NCI-H526 treated with DMSO at 0.1 percent for 48 hours (cell line): ENCODE measurements at regions not wholly inside any gene's neighbourhood (a gene's known extent, or its start where the extent isn't known, plus 50 kb on each side); places are given as distances from the start of the nearest gene placed in this dataset.

Source experiments
- DNase-seq: peaks from one replicate; lab custom pipeline; 2025; lab: John Stamatoyannopoulos, UW

DNA sequence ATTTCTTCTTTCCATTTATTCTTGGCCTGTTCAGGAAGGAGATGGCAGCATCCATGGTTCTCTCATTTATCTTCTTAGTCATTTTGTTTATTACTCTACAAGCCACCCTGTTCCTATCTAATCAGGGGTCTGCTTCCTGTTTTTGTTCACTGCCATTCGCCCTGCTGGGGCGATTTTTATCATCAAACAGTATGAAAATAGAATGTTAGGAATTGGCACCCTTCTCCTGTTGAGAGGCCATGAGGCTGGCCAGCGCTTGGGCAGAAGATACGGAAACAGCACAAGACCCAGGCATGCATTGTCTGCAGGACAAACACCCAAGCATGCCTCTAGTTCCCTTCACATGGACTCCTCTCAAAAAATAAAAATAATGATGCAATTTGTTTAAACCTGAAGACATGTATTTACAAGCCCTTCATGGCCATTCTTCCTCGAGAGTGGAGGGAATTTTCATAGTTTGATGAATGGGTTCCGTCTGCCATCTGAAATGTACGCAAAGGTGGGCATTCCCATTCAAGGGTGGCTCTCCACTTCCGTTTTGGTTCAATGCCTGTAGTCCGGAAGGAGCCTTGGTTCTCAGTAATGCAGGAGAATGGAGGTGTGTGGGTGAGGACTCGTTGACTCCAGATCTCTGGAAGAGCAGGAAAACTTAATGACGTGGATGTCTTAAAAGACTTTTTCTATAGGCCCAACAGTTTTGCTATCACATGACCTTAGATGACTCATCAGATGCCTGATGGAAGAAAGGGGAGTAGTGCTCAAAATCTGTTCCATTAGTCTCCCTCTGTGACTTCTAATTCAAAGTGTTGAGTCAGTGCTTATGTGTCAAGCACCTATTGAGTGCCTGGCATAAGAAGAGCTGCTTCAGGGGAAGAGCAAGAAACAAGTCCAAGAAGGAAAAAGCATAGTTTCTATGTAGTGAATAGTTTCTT is 252.4 kb upstream of the TBX3 start:
- DNase-seq: no peak

GRCh38 chr12:114935658-114936057 is 251.7 kb upstream of the TBX3 start:
- DNase-seq: no peak

DNA sequence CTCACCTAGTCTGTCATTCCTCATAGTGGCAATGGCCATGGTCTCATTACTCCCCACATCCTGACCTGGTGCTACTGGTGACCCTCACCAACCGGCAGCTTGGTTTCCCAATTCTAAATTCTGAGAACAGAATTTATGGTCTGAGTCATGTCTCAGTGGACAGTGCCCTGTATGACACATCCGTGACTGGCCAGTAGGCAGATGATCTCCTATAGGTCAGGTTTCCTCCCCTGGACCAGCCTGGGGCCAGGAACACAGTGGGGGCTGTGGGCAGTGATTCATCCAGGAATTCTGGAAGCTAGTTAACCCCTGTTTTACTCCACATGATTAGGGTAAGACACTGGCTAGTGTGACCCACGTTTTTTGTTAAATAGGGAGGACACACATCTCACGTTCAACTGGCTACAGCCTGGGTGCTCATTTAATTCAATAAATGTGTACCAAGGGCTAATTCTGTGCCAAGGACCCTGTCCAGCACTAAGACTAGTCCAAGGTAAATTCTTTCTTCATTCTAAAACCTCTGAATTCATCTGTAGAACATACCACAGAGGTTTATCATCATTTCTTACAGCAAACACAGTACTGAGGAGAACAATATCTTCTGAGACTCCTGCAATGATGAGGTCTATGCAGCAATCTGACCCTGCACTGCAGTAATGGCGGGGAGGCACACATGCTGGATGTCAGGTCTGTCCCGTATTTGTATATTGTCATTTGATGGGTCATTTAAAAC is 249.6 kb upstream of the TBX3 start:
- no peak for DNase-seq

DNA sequence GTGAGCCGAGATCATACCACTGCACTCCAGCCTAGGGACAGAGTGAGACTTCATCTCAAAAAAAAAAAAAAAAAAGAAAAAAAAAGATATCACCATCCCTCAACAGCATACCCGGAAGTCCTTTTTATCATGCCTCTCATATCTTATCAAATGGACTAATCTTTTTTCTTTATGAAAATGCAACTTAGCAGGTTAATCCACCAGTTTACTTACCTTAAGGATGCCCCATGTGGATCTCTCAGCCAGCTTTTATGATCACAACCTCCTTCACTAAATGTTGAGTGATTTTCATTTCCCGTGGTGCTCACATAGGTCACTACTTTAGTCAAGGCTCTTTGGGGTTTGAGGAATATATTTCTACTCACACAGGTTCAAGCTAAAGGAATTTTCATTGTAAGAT is 248.8 kb upstream of the TBX3 start:
- DNase-seq: no peak

- no peak for DNase-seq
Observed at GRCh38 chr12:114931025-114931424, 247.1 kb upstream of the TBX3 start.

DNA sequence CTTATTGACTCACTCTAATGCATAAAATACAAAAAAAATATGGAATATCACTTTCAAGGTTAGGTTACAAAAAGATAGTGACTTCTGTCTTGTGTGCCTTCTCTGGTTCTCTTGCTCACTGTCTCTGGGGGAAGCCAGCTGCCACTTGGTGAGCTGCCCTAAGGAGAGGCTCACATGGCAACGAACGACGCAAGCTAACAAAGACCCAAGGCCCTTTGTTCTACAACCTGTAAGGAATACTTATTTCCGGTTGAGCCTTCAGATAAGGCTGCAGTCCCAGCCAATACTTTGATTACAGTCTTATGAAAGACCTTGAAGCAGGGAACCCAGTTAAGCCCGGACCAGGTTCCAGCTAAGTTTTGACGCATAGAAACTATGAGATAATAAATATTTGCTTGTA is 242.4 kb upstream of the TBX3 start:
- DNase-seq: no peak

DNA sequence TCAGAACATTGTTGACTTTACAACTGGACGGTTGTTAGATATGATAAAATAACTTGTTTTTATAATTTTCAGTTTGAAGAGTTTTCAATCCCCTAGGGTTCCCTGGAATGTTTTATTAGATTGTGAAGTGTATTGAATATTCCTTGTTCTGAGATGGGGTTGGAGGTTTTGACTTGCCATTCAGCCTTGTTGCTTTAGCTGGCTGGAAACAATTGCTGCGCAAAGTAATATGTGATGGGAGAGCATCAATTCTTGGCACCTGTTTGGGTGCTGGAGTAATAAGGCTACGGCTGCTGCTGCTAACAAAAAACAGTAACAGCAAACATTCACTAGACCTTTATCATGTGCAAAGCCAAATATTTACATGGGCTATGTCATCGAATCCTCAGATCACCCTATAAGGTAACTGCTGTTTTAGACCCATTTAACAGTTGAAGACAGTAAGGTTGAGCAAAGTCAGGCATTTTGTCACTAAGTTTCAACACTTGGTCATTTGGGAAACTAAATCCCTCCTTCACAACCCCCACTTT is 241.0 kb upstream of the TBX3 start:
- DNase-seq: no peak

GRCh38 chr12:114921781-114922180 is 237.8 kb upstream of the TBX3 start:
- DNase-seq: no peak

DNA sequence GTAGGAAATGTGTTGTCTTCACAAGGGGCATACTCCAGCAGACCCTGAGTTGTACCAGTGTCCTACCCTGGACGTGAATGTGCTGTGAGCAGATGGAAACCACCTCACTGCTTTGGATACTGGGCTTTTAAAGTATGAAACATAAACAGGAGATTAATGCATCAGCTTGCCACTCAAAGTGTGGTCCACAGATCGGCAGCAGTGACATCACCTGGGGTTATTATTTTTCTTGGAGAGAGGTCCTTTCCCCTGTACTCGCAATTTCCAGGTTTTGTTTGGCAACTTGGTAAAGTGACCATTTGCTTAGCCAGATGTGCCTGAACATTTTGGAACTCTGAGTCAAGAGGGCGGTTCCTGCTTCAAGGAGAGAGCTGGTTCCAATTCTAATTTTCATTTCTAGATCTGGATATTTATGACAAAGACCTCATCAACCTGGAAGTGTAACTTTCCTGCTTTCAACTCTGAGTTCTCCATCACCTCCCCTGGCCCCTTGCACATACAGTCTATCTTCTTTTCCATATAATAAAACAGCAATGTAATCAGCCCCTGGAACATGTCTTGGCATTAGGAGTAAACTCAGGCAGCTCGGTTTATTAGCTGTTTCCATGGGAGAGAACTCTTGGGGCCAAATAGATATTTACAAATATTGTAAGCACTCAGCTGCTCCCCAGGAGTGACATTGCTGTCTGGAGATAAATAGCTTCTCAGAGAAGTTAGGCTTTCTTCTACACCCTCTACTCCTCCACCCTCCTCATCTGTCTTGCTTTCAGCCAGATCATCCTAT is 237.0 kb upstream of the TBX3 start:
- no peak for DNase-seq

GRCh38 chr12:114919479-114919878 is 235.5 kb upstream of the TBX3 start:
- DNase-seq: no peak

GRCh38 chr12:114918535-114919233 is 234.7 kb upstream of the TBX3 start:
- no peak for DNase-seq

- DNase-seq: no peak
Observed at GRCh38 chr12:114917953-114918352, 234.0 kb upstream of the TBX3 start.

DNA sequence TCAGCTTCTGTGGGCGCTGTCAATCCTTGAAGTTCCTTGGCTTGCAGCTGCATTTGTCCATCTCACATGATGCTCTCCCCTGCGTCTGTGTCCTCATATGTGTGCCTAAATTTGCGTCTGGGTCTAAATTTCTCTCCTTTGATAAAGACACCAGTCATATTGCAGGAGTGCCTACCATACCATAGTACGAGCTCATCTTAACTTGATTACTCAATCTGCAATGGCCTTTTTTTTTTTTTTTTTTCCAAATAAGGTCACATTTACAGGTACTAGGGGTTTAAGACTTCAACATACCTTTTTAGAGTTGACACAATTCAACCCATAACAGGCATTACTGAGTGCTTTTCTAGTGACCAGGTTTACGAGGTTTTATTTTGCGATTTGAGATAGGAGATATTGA is 233.3 kb upstream of the TBX3 start:
- DNase-seq: no peak

DNA sequence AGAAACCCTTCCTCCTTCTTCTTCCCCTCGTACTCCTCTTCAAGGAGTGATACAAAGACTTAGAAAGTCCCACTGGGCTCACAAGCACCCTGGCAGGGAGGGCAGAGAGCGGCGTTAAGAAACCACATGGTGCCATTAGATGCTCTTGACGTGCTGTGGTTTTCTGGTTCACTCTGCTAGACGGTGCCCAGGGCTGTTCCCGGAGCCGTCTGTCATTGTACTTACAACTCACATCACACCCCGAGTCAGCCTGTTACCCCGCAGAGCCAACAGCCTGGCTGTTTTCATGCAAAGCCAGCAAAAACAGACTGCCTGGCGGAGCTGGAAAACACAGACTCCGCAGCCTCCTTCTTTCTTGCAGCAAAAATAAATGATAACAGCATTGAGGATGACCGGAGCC is 232.6 kb upstream of the TBX3 start:
- DNase-seq: no peak

GRCh38 chr12:114916124-114916523 is 232.1 kb upstream of the TBX3 start:
- DNase-seq: no peak

DNA sequence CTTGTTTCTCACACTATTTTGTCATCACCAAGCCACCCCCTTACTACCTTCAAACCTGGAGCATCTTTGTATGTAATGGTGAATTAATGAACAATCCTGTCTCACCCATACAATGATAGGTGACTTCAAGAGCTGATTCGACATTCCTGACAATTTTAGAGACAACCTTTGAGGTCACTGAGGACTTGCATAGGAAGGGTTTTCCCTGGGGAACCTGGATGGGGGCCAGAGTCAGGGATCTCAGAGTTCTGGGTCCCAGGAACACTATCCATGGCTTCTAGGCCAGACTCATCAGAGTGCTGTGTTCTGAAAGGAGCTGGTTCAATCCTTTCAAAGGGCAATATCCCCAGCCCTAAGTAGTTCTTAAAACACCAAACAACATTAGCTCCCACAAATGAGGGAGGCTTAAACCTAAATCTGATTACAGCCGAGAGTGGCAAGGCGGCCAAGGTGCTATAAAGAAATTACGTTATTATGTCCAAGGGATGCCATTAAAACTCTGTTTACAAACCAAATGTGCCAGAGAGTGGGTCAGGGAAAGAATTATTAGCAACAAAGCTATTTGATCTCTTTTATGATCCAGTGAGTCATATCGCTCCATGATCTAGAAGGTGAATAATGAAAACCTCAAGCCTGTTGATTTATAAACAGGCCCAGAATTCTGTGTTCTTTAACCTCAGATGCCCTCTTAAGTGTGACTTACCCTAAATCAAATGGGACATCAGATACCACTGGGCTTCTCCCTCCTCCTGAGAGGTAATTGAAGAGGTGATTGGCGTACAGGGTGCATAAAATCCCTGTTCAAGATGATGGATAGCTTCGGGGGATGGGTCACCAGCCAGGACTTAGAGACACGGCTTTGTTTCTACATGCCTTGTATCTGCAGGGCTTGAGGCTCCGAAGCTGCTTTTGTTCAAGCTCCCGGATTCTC is 230.2 kb upstream of the TBX3 start:
- no peak for DNase-seq

- no peak for DNase-seq
Observed at GRCh38 chr12:114912811-114913210, 228.8 kb upstream of the TBX3 start.

GRCh38 chr12:114911196-114911595 is 227.2 kb upstream of the TBX3 start:
- no peak for DNase-seq

DNA sequence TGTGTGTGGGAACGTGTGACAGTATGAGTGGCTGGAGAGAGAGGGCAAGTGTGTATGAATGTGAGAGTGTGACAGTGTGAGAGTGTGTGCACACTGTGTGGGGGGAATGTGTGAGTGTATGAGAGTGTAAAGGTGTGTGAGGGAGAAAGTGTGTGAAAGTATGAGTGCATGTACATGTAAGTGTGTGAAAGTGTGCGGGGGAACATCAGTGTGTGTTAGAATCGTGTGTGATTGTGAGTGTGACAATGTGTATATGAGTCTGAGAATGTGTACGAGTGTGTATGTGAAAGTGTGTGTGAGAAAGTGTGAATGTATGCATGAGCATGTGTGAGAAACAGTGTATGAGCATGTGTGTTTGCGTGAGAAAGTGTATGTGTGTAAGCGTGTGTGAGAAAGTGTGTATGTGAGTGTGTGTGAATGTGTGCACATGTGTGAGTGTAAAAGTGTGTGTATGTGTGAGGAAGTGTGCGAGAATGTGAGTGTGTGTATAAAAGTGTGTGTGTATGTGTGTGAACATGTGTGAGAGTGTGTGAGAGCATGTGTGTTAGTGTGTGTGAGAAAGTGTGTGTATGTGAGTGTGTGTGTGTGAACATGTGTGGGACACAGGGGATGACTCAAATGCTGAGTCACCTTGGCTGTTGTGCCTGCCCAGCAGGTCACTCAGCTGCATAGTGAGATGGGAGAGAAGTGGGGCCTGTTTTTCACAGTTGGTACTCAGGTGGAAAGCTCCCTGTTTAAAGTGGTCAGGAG is 220.5 kb upstream of the TBX3 start:
- DNase-seq: no peak
